CD4-positive, alpha-beta T cell treated with Interleukin-12 subunit alpha and Interleukin-12 subunit beta, for 1 hour (primary cell): ENCODE measurements at regions not wholly inside any gene's neighbourhood (a gene's known extent, or its start where the extent isn't known, plus 50 kb on each side); places are given as distances from the start of the nearest gene placed in this dataset.

Experiments
- DNase-seq: peaks from one replicate; pipeline ENCODE4 v3.0.0-alpha.2; 2020

DNA sequence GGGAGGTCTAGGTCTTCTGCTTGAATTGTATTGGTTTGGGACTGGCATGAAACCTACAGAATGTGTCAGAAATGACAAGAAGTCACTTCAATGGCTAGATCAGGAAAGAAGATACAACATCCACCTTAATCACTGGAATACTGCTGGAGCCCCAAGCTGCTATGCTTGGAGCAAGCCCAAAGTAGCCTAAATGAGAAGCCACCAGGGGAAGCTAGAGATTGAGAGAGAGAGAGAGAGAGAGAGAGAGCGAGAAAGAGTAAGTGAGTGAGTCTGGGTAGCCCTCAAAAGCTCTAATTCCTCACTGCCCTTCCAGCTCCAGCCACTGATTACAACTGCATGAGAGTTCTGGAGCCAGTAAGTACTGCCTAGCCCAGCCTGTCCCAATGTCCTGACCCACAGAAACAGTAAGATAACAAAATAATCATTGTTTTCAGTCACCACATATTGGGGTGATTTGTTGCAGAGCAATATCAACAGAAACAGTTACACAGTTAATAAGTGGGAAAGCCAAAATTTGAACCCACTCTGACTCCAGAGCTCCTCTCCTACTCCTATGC lies 529.2 kb upstream of the GOLIM4 start:
- no peak for DNase-seq

DNA sequence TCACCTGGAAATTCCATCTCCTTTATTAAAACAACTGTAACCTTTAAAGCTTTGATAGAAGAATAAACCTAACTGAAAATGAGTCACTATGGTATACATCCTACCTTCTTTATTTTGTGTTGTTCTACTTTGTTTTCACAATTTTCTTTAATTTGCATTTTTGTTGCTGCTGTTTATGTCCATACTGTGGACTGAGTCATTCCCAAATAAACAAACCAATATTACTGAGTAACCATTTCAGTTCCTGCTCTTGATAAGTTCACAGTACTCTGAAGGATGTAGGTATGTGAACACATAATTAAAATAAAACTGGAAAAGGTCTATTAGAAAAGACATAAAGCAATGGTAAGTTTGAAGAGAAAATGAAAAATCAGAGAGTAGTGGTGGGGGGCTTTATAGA lies 528.5 kb upstream of the GOLIM4 start:
- no peak for DNase-seq

DNA sequence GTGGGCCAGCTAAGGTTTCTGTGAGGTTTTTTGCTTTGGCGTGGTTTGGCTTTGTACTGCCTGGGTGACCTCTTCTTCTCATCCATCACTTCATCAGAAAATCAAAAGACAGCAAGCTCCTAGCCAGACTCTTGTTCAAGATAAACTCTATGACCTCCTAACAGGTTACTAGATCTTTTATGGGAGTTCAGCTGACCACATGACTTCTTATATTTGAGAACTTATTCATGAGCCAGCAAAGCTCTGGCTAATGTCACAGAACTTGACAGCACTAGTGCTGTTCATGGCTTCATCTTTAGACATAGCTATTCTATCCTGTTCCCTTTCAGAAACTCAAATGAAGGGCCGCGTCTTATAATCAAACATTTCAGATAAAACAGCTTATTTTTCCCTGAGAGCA lies 527.1 kb upstream of the GOLIM4 start:
- no peak for DNase-seq

DNA sequence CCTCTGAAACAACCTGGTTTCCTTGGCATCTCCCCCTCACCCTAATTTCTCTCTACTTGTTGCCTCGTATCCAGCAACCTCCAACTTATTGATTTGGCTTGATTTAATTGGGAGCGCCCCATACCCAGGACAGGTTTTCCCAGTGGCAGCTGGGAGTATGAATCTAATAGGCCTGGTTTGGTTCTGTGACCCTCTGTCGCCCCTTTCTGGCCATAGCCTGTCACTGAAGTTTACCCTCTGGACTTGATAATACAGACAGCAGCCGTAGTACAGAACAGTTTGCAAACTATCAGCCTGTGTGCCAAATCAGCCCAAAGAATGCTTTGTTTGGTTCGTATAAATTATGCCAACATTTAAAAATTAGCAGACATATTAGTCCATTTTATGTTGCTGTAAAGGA lies 525.1 kb upstream of the GOLIM4 start:
- DNase-seq, result no peak

DNA sequence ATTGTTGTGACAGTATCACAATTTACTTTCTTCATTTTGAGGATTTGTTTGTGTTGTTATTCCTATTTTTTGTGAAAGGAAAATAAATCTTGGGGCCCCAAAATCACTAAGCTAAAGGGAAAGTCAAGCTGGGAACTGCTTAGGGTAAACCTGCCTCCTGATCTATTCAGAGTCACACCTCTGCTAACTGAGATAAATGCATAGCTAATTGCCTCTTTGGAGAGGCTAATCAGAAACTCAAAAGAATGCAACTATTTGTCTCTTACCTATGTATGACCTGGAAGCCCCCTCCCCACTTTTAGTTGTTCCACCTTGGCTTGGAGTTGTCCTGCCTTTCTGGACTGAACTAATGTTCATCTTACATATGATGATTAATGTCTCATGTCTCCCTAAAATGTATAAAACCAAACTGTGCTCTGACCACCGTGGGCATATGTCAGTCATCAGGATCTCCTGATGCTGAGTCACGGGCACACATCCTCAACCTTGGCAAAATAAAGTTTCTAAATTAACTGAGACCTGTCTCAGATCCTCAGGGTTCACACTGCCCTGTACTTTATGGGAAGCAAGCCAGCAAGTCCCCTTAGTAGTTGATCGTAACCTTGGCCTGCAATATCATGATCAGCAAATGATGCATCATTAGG lies 523.2 kb upstream of the GOLIM4 start:
- DNase-seq, result no peak

DNA sequence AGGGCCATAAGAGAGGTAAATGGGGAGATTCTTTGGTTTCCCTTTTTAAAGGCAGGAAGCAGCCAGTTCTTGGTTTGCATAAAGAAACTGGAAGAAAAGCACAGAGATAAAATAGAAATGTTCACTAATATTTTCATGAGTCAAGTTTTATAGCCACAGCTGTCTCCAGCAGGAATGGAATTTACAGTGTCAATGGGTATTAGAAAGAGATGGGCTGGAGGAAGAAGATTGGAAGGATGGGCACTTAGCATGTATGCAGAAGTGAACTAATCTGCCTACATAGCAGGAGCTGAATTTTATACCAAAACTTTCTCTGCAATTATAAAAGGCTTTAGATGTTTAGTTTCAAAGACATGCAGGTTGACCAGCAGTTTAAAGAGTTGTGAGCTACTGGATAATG lies 521.9 kb upstream of the GOLIM4 start:
- no peak for DNase-seq

DNA sequence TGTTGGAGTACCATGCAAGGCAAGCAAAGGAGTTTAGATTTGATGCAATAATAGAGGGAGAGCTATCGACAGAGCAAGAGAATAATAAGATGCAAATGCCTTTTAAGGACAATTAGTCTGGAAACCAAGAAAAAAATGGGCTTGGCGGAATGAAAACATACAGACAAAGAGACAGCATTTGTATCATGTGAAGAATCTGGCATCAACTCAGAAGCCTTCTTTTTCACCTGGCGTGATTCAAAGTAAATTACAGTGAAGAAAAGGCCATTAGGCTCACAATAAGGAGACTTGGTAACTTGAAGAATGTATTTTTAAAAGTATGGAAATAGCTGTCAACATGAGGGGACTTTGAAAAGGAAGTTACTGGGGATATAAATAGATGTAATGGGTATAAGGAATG lies 521.2 kb upstream of the GOLIM4 start:
- no peak for DNase-seq

DNA sequence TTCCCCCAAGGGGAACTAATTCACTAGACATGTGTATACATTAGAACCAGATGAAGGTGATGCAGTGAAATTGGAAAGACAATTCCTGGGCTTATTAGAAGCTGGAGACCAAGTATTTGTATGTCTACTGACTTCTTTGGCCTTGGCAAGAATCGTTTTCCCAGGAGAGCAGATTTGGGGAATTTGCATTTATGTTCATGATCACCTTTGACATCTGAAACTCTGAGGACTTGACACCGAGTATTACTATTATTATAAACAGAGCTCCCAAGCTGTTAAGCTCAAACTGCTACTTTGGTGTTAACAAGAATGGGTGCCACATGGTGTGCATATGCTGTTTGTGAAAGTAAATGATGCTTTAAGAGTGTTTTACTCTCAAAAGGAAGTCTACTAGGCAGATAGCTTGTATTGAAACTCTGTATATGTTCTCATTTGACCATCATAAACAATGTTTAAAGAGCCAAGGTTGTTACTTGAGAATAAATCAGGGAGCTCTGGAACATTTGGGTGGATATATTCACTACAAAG lies 519.8 kb upstream of the GOLIM4 start:
- no peak for DNase-seq

DNA sequence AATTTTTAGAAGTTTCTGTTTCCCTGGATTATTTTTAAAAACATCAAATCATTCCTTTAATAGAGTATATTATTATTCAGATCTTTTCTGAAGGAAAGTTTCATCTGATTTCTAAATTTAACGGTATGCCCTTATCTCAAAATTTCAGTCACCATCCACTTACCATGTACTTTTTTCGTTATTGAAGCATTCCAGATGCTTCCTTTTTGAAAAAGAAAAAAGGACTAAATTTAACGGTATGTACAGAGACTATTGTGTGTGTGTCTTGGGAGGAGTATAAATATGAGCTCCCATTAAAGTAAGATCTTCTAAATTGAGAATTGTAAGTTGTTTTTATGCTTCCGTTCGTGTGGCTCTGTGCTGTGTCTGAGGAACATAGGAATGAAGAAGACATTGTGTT lies 517.4 kb upstream of the GOLIM4 start:
- DNase-seq, result no peak

DNA sequence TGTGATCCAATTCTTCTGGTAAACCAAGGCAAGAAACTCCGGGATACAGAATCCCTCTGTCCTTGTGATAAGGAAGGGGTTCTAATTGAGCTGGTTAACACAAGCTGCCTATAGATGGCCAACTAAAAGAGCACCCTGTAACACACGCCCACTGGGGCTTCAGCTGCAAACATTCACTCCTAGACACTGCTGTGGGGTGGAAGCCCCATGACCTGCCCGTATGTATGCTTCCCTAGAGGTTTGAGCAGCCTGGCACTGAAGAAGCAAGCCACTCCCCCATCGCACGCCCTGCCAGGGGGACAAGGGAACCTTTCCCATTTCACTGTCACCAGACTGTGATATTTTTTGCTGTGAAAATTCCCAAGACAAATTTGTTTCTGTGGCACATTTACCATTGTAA lies 516.9 kb upstream of the GOLIM4 start:
- DNase-seq, result no peak

DNA sequence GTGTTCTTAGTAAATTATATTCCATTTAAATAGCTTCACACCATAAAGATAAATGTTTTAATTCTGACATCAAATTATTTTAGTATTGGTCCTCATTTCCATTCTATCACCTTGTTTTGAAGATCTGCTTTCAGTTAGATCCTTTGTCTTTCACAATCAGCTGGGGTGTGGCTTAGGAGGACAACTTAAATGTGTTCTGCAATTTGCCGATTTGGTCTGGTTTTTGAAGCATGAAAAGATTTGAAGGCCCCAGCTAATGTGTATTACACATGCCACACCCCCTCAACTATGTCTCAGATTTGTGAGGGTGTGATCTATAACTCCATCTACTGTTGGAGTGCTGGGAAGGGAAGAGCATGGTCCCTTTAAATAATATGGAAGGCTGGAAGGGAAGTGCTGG lies 516.1 kb upstream of the GOLIM4 start:
- DNase-seq, result no peak

DNA sequence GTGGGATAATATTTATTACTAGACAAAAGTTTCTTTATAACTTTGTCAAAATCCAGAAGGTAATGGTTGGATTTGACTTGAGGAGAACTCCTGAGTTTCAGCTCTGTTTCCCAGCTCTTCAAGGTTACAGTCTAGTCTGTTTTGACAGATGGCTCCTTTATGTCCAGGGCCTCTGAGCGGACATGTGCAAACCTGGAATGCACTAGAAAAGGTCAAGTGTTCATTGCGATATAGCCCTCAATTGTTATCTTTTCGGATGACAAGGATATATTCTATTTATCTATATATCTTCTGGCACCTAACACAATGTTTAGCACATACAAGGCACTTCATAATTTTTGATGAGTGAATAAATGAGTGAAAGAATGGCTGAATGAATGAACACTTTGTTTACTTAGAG lies 513.2 kb upstream of the GOLIM4 start:
- no peak for DNase-seq

DNA sequence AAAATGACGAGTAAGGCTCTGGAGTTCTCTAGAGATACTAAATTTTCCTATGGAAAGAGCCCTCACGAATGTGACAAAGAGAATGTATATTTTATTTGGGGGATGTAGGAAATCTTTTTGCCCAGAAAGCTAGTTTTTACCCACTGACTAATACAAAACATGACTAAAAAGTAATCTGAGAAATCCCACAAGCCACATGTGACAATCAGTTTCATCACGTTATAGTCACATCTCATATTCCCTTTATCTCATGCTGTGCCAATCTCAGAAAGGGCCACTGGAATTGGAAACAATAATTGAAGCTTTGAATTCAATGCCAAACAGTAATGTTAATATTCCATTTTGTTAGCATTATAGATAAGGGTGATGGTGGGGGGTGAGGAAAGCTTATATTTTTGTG lies 509.0 kb upstream of the GOLIM4 start:
- no peak for DNase-seq

DNA sequence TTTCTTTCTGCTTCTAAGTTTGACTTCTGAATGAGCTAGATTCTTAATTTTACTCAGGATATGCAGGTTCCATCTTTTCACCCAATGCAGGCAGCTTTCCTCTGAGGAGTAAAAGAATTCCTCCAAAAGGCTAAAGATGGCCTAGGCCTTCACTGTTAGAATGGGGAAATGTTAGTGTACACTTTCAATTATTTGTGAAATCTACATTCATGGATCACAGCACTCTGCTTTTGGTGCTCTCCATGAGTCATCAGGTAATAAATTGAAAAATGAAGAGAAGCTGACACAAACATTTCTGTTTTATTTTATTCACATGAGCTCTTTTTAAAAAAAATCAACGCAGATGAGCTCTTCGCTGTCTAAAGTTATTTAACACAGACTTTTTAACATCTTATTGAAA lies 502.5 kb upstream of the GOLIM4 start:
- no peak for DNase-seq

DNA sequence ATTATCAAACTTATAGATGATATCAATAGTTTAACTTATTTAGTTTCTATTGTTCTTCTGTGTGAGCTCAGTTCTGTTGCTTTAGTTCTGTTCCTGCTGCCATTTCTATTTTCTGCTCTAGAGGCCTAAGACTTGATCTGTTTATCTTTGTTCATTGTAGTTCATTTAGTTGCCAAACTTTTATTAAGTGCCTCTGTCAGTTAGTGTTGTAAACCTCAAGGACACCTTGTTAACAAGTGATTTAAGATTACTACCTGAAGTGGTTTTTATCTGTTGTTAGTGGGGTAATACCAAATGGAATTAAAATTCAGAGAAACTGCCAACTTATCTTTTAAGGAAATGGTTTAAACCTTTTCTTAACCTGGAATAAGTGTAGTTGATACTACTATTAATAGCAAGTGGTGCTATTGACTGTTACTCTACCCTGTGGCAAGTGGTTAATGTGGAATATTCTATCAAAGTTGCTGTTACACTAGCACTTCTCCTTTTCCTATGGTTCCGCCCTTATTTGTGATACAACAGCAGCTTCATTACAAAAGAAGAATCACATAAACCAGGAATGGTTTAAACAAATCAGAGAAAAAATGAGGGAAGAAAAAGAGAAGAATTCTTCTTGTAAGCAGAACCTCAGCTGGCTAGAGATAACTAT lies 500.6 kb upstream of the GOLIM4 start:
- no peak for DNase-seq

DNA sequence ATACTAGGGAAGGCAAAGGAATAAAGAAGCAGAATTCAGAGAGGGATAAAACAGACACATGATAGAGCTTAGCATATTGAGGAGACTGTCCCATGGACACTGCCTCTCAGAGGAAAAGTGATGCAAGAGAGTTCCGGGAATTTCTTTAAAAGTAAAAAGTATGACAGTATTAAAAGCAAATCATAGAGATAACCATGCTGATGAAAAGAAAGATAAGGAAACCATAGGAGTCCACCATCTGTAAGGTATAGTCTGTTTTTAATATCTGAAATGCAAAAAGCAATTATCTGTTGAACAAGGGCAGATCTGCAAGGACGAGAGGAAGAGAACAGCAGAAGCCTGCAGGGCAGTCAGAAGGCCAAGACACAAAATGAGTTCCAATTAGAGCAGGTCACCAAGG lies 495.9 kb upstream of the GOLIM4 start:
- DNase-seq, result no peak

DNA sequence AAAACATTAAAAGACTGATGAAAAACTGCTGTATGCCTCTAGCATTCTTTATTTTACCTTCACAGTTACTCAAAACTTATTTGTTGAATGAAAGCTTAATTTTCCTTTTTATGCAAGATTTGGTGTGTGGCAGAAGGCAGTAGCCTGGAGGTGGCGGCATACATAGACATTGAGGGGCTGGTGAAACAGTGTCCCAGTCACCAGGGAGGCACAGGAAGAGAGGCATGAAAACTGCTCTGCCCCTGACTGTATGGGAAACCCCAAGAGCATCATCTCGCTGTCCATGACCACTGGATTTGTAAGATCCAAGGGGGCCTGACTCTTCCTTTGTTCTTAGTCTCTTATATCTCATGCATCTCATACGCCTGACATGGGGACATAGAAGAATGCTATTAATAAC lies 493.7 kb upstream of the GOLIM4 start:
- no peak for DNase-seq

DNA sequence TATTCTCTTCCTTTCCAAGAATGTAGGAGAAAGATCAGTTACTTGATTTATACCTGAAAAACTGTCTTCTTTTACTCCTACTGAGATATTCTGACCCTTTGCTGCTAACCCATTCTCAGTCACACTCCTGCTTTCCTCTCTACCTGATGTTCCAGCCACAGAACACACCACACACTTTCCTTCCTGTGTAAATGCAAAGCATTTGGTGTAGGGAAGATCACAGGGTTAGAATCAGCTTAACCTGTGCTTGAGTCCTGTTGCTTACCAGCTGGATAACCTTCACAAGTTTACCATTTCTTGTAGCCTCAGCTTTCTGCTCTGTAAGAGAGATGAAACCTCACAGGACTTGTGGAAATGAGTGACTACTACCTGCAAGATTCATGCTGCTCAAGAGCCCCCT lies 489.8 kb upstream of the GOLIM4 start:
- no peak for DNase-seq

DNA sequence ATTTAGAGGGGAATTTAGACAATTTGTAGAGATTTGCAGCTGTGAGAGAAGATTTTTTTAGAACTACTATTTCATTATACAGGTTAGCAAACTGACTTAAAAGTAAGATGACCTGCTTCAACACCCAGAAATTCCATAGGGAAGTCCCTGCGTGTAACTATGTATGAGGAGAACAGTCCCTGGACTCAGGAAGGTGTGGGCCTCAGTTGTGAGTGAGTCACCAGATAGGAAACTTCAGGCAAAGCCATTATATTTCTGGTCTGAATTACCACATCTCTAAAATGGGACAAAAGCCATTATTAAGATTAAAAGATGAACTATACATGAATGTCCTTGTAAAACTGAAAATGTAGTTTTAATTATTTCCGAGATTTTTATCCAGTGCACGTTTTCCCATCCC lies 488.3 kb upstream of the GOLIM4 start:
- no peak for DNase-seq

DNA sequence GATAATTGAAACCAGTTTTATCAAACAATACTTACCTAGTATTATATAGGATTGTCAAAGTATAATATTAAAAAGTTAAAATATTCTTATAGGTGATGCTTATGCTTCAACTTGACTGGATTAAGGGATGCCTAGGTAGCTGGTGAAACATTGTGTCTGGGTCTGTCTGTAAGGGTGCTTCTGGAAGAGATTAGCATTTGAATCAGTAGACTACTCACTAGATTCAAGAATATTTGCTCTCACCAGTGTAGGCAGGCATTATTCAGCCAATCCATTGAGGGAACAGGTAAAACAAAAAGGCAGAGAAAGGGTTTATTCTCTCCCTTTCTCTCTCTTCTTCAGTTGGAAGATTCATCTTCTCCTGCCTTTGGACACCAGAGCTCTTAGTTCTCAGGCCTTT lies 486.8 kb upstream of the GOLIM4 start:
- DNase-seq, result no peak

DNA sequence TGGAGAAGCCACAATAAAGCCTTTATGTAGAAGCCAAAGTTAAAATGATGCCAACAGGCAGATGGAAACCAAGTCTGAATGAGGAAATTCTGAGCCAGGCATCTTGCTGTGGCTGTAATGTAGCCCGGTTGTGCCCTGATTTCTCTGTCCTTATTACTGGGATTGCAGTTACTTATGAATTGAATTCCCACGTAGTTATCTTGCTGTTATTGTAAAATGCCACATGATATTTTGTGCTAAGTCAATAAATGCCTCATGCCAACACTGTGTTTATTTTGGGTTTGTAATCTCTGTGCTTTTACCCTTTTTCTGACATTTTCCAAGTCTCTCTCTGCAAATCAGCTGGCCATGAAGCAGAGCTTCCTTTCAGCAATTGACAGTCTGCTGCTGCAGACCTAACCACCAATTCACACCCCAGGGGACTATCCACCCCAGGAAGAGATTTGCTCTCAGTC lies 486.1 kb upstream of the GOLIM4 start:
- no peak for DNase-seq

DNA sequence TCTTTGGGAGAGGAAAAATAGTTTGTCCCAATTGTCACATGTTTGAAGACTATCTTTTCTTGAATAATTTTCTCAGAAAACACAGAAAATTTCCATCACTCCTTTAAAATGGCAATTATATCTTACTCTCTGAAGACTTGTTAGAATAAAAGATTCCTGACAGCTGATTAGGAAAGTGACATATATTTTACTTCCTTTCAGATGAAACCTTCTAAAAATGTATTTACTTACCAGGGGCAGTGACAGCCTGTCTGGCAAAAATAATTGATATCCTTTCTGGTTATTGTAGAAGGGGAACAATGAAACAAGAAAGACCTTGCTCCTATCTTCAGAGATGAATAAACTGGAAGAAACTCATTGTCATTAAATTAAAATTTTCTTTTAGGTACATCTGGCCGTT lies 483.3 kb upstream of the GOLIM4 start:
- no peak for DNase-seq

DNA sequence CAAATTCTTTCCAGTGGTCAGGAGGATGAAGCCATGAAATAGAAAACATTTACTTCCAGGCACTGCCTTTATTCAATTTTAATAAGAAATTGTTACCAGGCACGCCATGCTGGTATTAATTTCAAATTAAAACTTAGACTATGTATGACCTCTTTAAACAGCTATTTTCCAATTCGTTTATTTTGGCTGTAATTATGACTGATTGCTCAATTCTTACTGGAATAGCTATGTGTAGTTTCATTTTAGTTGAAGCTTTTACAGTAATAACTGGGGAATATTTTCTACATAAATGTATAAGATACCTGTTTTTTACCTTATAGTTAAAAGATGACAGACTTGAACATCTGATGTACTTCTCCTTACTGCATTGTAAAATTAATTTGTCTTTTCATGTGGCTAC lies 480.0 kb upstream of the GOLIM4 start:
- DNase-seq, result no peak

DNA sequence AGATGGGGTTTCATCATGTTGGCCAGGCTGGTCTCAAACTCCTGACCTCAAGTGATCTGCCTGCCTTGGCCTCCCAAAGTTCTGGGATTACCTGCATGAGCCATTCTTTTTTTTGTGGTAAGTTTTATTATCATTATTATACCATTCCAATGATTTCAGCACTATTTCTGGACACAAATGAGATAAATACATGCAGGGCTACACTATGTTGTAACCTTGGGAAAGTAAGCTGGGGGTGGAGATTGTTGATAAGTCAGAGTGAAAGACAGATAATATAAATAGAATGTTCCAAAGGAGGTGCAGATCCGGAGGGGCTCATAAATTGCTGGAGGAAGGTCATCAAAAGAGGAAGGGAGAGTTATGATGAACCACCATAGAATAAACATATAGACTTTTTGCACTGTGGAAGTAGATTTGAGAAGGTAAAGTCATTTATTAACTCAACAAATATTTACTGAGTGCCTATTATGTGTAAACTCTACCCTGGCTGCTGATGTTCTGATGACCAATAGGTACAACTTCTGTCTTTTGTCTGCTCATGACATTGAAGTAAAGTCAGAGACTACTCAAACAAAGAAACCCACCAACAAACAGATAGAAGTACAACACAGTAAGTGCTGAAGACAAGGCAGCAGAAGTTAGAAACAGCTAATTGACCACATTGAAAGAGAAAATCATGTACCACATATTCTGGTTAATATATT lies 478.9 kb upstream of the GOLIM4 start:
- DNase-seq, result no peak
